Endothelial cell of umbilical vein (primary cell): ENCODE measurements at regions not wholly inside any gene's neighbourhood (a gene's known extent, or its start where the extent isn't known, plus 50 kb on each side); places are given as distances from the start of the nearest gene placed in this dataset.

Source experiments
- BruUV-seq: library from RNA; stranded (reverse); fragments of 400-500 nt; replicated peaks from 2 replicates; lab custom pipeline; 2021; lab: Mats Ljungman, UMichigan
- CTCF ChIA-PET: fragments of 300-600, 350-600 bp; sonication (Branson Sonifier 250); formaldehyde crosslinking; loops from one replicate; lab custom pipeline; 2021; ENCODE audit warnings: antibody characterized with exemption, inconsistent platforms; lab: Charles Lee
- POLR2A ChIA-PET: fragments of 300-600, 350-600 bp; sonication (Branson Sonifier 250); formaldehyde crosslinking; loops from one replicate; lab custom pipeline; 2021; ENCODE audit warnings: antibody characterized with exemption, inconsistent platforms; lab: Charles Lee
- DNase-seq: peaks from one replicate; pipeline ENCODE4 v3.0.0-alpha.2; 2011; ENCODE audit warnings: low read depth, low spot score
- FAIRE-seq: peaks from 2 replicates; lab custom pipeline; 2011; peaks lifted over from hg19 to GRCh38; lab: Jason Lieb, UNC
- H2AFZ ChIP-seq: 2 replicates; pipeline ENCODE4 v1.6.0; 2012; ENCODE audit warnings: low read depth, low read length, control low read depth, inconsistent platforms
- H3K27ac ChIP-seq: 2 replicates; pipeline ENCODE4 v1.5.1; 2011; ENCODE audit warnings: low read depth, mild to moderate bottlenecking, control low read depth, low read length, moderate library complexity; ENCODE audit not compliant: insufficient read depth
- H3K27me3 ChIP-seq, 2 experiments: 2 replicates each; pipeline versions ENCODE4 v1.6.0 to v1.6.1; 2011; ENCODE audit warnings: low read length in 2 of 2, mixed read lengths in 1 of 2; ENCODE audit not compliant: control insufficient read depth in 2 of 2, insufficient read depth in 2 of 2
- H3K36me3 ChIP-seq, 2 experiments: 2 replicates in 1 of 2; 3 replicates in 1 of 2; pipeline ENCODE4 v1.5.1; 2011; ENCODE audit warnings: low read length in 2 of 2, mild to moderate bottlenecking in 1 of 2, moderate library complexity in 1 of 2; ENCODE audit not compliant: control insufficient read depth in 2 of 2, insufficient read depth in 2 of 2; ENCODE audit errors: extremely low read depth in 1 of 2
- H3K4me1 ChIP-seq: 3 replicates; pipeline ENCODE4 v1.5.1; 2011; ENCODE audit warnings: mild to moderate bottlenecking, low read length; ENCODE audit not compliant: control insufficient read depth, insufficient read depth; ENCODE audit errors: extremely low read depth
- H3K4me2 ChIP-seq: 2 replicates; pipeline ENCODE4 v1.6.1; 2011; ENCODE audit warnings: low read length, control low read depth, mixed read lengths; ENCODE audit not compliant: insufficient read depth
- H3K4me3 ChIP-seq, 3 experiments: fragments of 200-600 bp in 1 of 3; sonication (generic), shearing (Covaris generic) in 1 of 3; replicated peaks in 1 of 3; 2 replicates each; pipeline ENCODE4 v1.5.1; 2011 to 2016; ENCODE audit warnings: control low read depth in 3 of 3, low read length in 3 of 3, mild to moderate bottlenecking in 2 of 3, inconsistent platforms in 1 of 3, low read depth in 1 of 3, moderate library complexity in 1 of 3; ENCODE audit not compliant: insufficient read depth in 1 of 3
- H3K79me2 ChIP-seq: 2 replicates; pipeline ENCODE4 v1.6.0; 2012; ENCODE audit warnings: low read length, inconsistent platforms; ENCODE audit not compliant: control insufficient read depth, insufficient read depth
- H3K9ac ChIP-seq: replicated peaks from 2 replicates; pipeline ENCODE3; 2011; ENCODE audit warnings: low read length, control low read depth; ENCODE audit not compliant: insufficient read depth; ENCODE audit errors: extremely low read depth
- H3K9me1 ChIP-seq: replicated peaks from 3 replicates; pipeline ENCODE4 v1.6.0; 2011; ENCODE audit warnings: mild to moderate bottlenecking, low read length; ENCODE audit not compliant: control insufficient read depth, insufficient read depth; ENCODE audit errors: extremely low read depth
- H3K9me3 ChIP-seq: replicated peaks from 2 replicates; pipeline ENCODE4 v1.5.1; 2012; ENCODE audit warnings: low read length, inconsistent platforms; ENCODE audit not compliant: control insufficient read depth, insufficient read depth
- H4K20me1 ChIP-seq: replicated peaks from 2 replicates; pipeline ENCODE3; 2011; ENCODE audit warnings: mild to moderate bottlenecking, low read length; ENCODE audit not compliant: control insufficient read depth, insufficient read depth; ENCODE audit errors: extremely low read depth
- EZH2 ChIP-seq: IDR thresholded peaks from 2 replicates; pipeline ENCODE4 v1.6.1; 2012; ENCODE audit warnings: borderline replicate concordance, low read depth, mild to moderate bottlenecking, moderate library complexity, low read length, inconsistent platforms; ENCODE audit not compliant: severe bottlenecking
- FOS ChIP-seq: IDR thresholded peaks from 2 replicates; pipeline ENCODE4 v1.6.1; 2011; ENCODE audit warnings: mild to moderate bottlenecking, low read length, moderate library complexity, borderline replicate concordance; ENCODE audit not compliant: insufficient read depth
- GATA2 ChIP-seq: IDR thresholded peaks from 2 replicates; pipeline ENCODE4 v1.7.0; 2011; ENCODE audit warnings: low read depth, mild to moderate bottlenecking, moderate library complexity, mixed read lengths, low read length; ENCODE audit not compliant: insufficient read length, insufficient read depth
- JUN ChIP-seq: IDR thresholded peaks from 2 replicates; pipeline ENCODE4 v1.6.1; 2011; ENCODE audit warnings: borderline replicate concordance, low read depth; ENCODE audit not compliant: insufficient read length, insufficient read depth
- MYC ChIP-seq: IDR thresholded peaks from one replicate; pipeline ENCODE4 v1.6.1; 2011; ENCODE audit warnings: mild to moderate bottlenecking, low read depth, low read length
- POLR2A ChIP-seq: IDR thresholded peaks from 2 replicates; pipeline ENCODE4 v1.6.1; 2012; ENCODE audit warnings: low read depth, mild to moderate bottlenecking, control low read depth, low read length
- POLR2AphosphoS5 ChIP-seq: IDR thresholded peaks from 2 replicates; pipeline ENCODE4 v1.6.1; 2012; ENCODE audit warnings: low read depth, mild to moderate bottlenecking, control low read depth, low read length, moderate library complexity; ENCODE audit not compliant: insufficient read depth
- dilution Hi-C: fragments of 300-500 bp; cut with MboI; formaldehyde crosslinking; loops from one replicate; pipeline ENCODE4 v1.15.0; 2019; ENCODE audit warnings: low sequenced_read_pairs; ENCODE audit not compliant: extremely low pct_ligation_motif_present
- intact Hi-C: fragments of 100-400 bp; cut with micrococcal nuclease; formaldehyde crosslinking; loops from one replicate; pipeline ENCODE4 v1.10.0; 2022
- TF ChIP-seq, protein P1 (sequence below): IDR thresholded peaks from 2 replicates; pipeline ENCODE4 v1.6.1; 2011; ENCODE audit not compliant: insufficient read depth, insufficient read length
- TF ChIP-seq, protein P2 (sequence below), 2 donors: IDR thresholded peaks; 1 replicate in 1 of 2; 2 replicates in 1 of 2; pipeline ENCODE4 v1.5.1; 2011; ENCODE audit warnings: low read length in 2 of 2, mild to moderate bottlenecking in 2 of 2, moderate library complexity in 2 of 2, control low read depth in 1 of 2, inconsistent platforms in 1 of 2, low read depth in 1 of 2; ENCODE audit not compliant: insufficient read depth in 1 of 2; ENCODE audit errors: extremely low read depth in 1 of 2

DNA sequence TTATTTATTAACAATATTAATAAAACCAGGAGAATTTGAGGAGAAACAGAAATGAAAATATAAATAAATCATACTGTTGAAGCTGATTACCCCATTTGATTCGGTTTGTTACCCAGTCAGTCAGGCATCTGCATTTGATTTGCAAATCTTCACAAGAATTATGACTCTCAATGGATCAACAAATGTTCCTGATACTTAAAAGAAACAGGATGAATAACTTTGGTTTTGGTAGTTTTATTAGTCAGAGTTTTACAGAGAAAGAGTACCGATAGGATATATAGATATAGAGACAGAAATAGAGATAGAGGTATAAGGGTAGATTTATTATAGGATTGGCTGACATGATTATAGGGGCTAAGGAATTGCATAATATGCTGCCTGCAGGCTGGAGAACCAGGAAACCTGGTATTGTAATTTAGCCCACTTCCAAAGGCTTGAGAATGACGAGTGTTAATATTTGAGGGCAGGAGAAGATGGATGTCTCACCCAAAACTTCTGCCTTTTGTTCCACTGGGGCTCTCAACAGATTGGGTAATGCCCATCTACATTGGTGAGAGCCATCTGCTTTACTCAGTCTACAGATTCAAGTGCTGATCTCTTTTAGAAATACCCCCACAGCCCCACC is 241.6 kb upstream of the COL8A1 start:
- Histone ChIP-seq H3K36me3 (no peaks in the 10 kb centered on the region), H4K20me1 (no peaks in the 10 kb centered on the region), H2AFZ (no peak overlapping the region), H3K4me1 (no peaks in the 10 kb centered on the region), H3K9me1 (no peaks in the 10 kb centered on the region), H3K9me3 (peaks cover 5% of the 10 kb centered on the region), H3K4me2 (no peak overlapping the region), H3K79me2 (no peaks in the 10 kb centered on the region), H3K4me3 (no peak overlapping the region), H3K27me3 (no peaks in the 10 kb centered on the region), H3K9ac (no peak overlapping the region), H3K27ac (no peak overlapping the region)
- no TSS peak for BruUV-seq
- ChIA-PET POLR2A (no interaction called here), CTCF (no interaction called here)
- intact Hi-C loops (no loop called here), dilution Hi-C loops (no loop called here)
- TF ChIP-seq JUN (no peak), POLR2A (no peak), MYC (no peak), POLR2AphosphoS5 (no peak), FOS (no peak), EZH2 (no peak), GATA2 (no peak)
- TF ChIP-seq, protein P1, sequence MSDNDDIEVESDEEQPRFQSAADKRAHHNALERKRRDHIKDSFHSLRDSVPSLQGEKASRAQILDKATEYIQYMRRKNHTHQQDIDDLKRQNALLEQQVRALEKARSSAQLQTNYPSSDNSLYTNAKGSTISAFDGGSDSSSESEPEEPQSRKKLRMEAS, result no peak
- TF ChIP-seq, protein P2, sequence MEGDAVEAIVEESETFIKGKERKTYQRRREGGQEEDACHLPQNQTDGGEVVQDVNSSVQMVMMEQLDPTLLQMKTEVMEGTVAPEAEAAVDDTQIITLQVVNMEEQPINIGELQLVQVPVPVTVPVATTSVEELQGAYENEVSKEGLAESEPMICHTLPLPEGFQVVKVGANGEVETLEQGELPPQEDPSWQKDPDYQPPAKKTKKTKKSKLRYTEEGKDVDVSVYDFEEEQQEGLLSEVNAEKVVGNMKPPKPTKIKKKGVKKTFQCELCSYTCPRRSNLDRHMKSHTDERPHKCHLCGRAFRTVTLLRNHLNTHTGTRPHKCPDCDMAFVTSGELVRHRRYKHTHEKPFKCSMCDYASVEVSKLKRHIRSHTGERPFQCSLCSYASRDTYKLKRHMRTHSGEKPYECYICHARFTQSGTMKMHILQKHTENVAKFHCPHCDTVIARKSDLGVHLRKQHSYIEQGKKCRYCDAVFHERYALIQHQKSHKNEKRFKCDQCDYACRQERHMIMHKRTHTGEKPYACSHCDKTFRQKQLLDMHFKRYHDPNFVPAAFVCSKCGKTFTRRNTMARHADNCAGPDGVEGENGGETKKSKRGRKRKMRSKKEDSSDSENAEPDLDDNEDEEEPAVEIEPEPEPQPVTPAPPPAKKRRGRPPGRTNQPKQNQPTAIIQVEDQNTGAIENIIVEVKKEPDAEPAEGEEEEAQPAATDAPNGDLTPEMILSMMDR (IDR thresholded peaks at IDR 0.05; ENCODE audit: extremely low read depth in 1 of 2, insufficient read depth in 1 of 2, low read depth in 1 of 2, low read length in 2 of 2), result no peak
- no peak for FAIRE-seq
- DNase-seq, result no peak
